ENCODE measurements at regions not wholly inside any gene's neighbourhood (a gene's known extent, or its start where the extent isn't known, plus 50 kb on each side); places are given as distances from the start of the nearest gene placed in this dataset.

DNA sequence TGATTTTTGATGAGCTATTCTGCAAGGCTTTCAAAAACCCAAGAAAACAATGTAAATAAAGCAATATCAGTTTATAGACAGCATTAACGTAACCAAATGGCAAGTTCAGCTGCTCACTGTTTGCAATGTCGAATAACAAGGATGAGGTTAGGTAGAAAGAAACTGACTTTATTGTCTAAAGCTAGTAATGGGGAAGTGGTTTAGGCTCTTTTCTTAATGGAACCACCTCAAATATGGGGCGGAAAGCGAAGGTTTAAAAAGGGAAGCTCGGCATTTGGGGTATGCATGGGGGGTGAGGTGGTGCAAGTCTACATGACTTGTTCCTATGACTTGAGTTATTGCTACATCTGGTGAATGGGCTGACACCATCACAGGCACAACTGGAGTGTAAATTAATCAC is 1060.2 kb downstream of the NSUN3 start:
- Mint-ChIP-seq H3K4me1 (peaks cover 4% of the 10 kb centered on the region; the same call in 1 of the 2 replicates), H3K27ac (no peak overlapping the region), H3K4me3 (no peak overlapping the region), H3K36me3 (no peaks in the 10 kb centered on the region), H3K27me3 (ENCODE audit: low read depth) (no peaks in the 10 kb centered on the region), H3K9me3 (peaks cover 11% of the 10 kb centered on the region)
- TF ChIP-seq OVOL2 (CRISPR knock-in tag; IDR thresholded peaks at IDR 0.05; ENCODE audit: borderline replicate concordance), result no peak
- TF ChIP-seq ZNF396 (CRISPR knock-in tag; IDR thresholded peaks at IDR 0.05; ENCODE audit: borderline replicate concordance), result no peak
- TF ChIP-seq, protein P1, sequence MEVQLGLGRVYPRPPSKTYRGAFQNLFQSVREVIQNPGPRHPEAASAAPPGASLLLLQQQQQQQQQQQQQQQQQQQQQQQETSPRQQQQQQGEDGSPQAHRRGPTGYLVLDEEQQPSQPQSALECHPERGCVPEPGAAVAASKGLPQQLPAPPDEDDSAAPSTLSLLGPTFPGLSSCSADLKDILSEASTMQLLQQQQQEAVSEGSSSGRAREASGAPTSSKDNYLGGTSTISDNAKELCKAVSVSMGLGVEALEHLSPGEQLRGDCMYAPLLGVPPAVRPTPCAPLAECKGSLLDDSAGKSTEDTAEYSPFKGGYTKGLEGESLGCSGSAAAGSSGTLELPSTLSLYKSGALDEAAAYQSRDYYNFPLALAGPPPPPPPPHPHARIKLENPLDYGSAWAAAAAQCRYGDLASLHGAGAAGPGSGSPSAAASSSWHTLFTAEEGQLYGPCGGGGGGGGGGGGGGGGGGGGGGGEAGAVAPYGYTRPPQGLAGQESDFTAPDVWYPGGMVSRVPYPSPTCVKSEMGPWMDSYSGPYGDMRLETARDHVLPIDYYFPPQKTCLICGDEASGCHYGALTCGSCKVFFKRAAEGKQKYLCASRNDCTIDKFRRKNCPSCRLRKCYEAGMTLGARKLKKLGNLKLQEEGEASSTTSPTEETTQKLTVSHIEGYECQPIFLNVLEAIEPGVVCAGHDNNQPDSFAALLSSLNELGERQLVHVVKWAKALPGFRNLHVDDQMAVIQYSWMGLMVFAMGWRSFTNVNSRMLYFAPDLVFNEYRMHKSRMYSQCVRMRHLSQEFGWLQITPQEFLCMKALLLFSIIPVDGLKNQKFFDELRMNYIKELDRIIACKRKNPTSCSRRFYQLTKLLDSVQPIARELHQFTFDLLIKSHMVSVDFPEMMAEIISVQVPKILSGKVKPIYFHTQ (CRISPR knock-in tag; IDR thresholded peaks at IDR 0.05), result no peak
- TF ChIP-seq RELA (CRISPR knock-in tag; IDR thresholded peaks at IDR 0.05; ENCODE audit: borderline replicate concordance), result no peak
- TF ChIP-seq, protein P2, sequence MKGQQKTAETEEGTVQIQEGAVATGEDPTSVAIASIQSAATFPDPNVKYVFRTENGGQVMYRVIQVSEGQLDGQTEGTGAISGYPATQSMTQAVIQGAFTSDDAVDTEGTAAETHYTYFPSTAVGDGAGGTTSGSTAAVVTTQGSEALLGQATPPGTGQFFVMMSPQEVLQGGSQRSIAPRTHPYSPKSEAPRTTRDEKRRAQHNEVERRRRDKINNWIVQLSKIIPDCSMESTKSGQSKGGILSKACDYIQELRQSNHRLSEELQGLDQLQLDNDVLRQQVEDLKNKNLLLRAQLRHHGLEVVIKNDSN (CRISPR knock-in tag; IDR thresholded peaks at IDR 0.05), result no peak
- TF ChIP-seq, protein P3, sequence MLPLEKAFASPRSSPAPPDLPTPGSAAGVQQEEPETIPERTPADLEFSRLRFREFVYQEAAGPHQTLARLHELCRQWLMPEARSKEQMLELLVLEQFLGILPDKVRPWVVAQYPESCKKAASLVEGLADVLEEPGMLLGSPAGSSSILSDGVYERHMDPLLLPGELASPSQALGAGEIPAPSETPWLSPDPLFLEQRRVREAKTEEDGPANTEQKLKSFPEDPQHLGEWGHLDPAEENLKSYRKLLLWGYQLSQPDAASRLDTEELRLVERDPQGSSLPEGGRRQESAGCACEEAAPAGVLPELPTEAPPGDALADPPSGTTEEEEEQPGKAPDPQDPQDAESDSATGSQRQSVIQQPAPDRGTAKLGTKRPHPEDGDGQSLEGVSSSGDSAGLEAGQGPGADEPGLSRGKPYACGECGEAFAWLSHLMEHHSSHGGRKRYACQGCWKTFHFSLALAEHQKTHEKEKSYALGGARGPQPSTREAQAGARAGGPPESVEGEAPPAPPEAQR (CRISPR knock-in tag; IDR thresholded peaks at IDR 0.05), result no peak
- TF ChIP-seq ZNF671 (CRISPR knock-in tag; IDR thresholded peaks at IDR 0.05), result no peak
- TF ChIP-seq, protein P4, sequence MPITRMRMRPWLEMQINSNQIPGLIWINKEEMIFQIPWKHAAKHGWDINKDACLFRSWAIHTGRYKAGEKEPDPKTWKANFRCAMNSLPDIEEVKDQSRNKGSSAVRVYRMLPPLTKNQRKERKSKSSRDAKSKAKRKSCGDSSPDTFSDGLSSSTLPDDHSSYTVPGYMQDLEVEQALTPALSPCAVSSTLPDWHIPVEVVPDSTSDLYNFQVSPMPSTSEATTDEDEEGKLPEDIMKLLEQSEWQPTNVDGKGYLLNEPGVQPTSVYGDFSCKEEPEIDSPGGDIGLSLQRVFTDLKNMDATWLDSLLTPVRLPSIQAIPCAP (CRISPR knock-in tag; IDR thresholded peaks at IDR 0.05), result no peak
- TF ChIP-seq TCF7 (CRISPR knock-in tag; IDR thresholded peaks at IDR 0.05; ENCODE audit: low read depth), result no peak
- no peak for TF ChIP-seq RORB (CRISPR knock-in tag; IDR thresholded peaks at IDR 0.05)
- TF ChIP-seq, protein P5, sequence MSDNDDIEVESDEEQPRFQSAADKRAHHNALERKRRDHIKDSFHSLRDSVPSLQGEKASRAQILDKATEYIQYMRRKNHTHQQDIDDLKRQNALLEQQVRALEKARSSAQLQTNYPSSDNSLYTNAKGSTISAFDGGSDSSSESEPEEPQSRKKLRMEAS (CRISPR knock-in tag; IDR thresholded peaks at IDR 0.05), result no peak
- no peak for TF ChIP-seq ZNF121 (CRISPR knock-in tag; IDR thresholded peaks at IDR 0.05)
- TF ChIP-seq NR1H2 (CRISPR knock-in tag; IDR thresholded peaks at IDR 0.05), result no peak
- ATAC-seq, result no peak
- CTCF ChIA-PET, result no interaction called here
- DNase-seq (ENCODE audit: low spot score), result no peak
- POLR2A ChIA-PET, result no interaction called here

DNA sequence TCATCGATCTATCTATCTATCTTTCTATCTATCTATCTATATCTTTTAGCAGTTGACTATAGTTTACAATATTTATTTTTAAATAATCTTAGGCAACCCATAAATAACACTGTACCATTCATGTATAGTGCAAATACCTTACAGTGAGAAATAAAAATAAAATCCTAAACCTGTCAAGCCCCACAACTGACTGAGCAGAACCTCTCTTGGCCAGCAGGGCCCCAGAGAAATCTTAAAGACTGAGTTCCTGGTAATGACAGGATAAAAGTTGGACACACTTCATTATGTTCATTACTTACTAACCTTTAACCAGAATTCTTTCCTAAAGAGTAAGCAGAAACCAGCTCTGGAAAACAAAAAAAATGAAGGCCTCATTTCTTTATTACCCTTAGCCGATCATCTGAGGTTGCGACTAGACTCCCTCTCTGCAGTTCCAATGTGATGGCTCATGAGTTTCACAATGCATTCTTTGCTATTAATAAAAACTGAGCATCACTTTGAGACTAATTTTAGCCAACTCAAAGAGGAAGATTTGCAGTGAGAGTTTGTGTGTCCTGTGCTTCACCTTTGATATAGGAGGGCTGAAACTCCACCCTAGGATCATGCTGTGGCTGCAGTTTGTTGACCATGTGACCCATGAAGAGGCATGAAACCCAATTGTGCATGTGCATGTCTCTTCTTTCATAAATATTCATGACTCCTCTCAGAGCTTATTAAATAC is 1072.0 kb downstream of the NSUN3 start:
- Mint-ChIP-seq H3K4me3 (no peak overlapping the region), H3K36me3 (no peaks in the 10 kb centered on the region), H3K27ac (no peak overlapping the region), H3K27me3 (ENCODE audit: low read depth) (no peaks in the 10 kb centered on the region), H3K4me1 (peaks cover 3% of the 10 kb centered on the region; the same call in 1 of the 2 replicates), H3K9me3 (no peaks in the 10 kb centered on the region)
- POLR2A ChIA-PET, result no interaction called here
- TF ChIP-seq, protein P6, sequence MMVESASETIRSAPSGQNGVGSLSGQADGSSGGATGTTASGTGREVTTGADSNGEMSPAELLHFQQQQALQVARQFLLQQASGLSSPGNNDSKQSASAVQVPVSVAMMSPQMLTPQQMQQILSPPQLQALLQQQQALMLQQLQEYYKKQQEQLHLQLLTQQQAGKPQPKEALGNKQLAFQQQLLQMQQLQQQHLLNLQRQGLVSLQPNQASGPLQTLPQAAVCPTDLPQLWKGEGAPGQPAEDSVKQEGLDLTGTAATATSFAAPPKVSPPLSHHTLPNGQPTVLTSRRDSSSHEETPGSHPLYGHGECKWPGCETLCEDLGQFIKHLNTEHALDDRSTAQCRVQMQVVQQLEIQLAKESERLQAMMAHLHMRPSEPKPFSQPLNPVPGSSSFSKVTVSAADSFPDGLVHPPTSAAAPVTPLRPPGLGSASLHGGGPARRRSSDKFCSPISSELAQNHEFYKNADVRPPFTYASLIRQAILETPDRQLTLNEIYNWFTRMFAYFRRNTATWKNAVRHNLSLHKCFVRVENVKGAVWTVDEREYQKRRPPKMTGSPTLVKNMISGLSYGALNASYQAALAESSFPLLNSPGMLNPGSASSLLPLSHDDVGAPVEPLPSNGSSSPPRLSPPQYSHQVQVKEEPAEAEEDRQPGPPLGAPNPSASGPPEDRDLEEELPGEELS (CRISPR knock-in tag; IDR thresholded peaks at IDR 0.05), result no peak
- TF ChIP-seq CREM (CRISPR knock-in tag; IDR thresholded peaks at IDR 0.05), result no peak
- DNase-seq (ENCODE audit: low spot score) (no peak), ATAC-seq (no peak)
- CTCF ChIA-PET, result no interaction called here

All from WTC11 (cell line).